ENCODE measurements at regions not wholly inside any gene's neighbourhood (a gene's known extent, or its start where the extent isn't known, plus 50 kb on each side); places are given as distances from the start of the nearest gene placed in this dataset.

GRCh38 chr4:148834804-148835631 lies 392.8 kb upstream of the NR3C2 start:
- ChIA-PET CTCF (no interaction called here), POLR2A (no interaction called here)
- no peak for TF ChIP-seq CTCF (IDR thresholded peaks at IDR 0.05; ENCODE audit: insufficient read depth, low read length, missing control alignments)
- no peak for DNase-seq (ENCODE audit: low read depth, low spot score)
- H3K4me3 ChIP-seq (ENCODE audit: low read depth, low read length): no peak overlapping the region

- CTCF ChIA-PET: no interaction called here
- POLR2A ChIA-PET: no interaction called here
- DNase-seq (ENCODE audit: low read depth, low spot score): peak; percentile 60
- H3K4me3 ChIP-seq (ENCODE audit: low read depth, low read length): no peak overlapping the region
- TF ChIP-seq CTCF (IDR thresholded peaks at IDR 0.05; ENCODE audit: insufficient read depth, low read length, missing control alignments): no peak
Observed at GRCh38 chr4:148831945-148832344, 389.7 kb upstream of the NR3C2 start.

- no peak overlapping the region for H3K4me3 ChIP-seq (ENCODE audit: low read depth, low read length)
- TF ChIP-seq CTCF (IDR thresholded peaks at IDR 0.05; ENCODE audit: insufficient read depth, low read length, missing control alignments): no peak
- ChIA-PET CTCF (no interaction called here), POLR2A (no interaction called here)
- no peak for DNase-seq (ENCODE audit: low read depth, low spot score)
Observed at GRCh38 chr4:148828291-148828690, 386.1 kb upstream of the NR3C2 start.

DNA sequence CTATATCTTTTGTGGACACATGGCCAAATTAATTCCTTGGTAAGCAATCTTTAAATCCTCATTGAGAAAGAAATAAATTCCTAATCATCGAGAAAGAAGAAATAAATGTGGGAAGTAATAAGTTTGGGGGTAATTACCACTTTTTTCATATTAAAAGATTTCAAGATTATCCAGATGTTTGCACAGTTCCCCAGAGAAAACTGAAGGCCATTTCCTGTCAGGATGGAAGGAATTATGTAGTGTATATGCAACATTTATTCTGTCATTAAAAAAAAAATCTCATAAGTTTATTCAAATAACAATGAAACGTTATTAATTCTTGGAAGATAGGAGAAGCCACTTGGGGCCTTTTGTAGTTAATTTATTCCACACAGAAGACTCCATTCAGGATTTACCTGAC lies 385.6 kb upstream of the NR3C2 start:
- ChIA-PET CTCF (no interaction called here), POLR2A (no interaction called here)
- DNase-seq (ENCODE audit: low read depth, low spot score): no peak
- no peak for TF ChIP-seq CTCF (IDR thresholded peaks at IDR 0.05; ENCODE audit: insufficient read depth, low read length, missing control alignments)
- no peak overlapping the region for H3K4me3 ChIP-seq (ENCODE audit: low read depth, low read length)

DNA sequence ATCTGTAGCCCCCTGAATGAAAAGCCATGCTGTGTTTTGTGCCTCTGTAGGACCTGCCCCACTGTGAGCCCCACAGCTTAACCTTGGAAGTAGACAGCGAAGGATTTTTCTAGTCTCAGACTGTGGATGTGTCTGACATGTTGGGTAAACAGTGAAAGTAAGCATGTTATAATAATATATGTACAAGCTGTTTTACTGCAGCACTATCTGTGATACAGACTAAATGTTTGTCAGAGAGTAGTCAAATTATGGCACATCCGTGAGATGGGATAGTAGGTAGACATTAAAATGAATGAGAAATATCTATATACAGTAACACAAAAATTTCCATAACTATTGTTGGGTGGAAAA lies 381.2 kb upstream of the NR3C2 start:
- CTCF ChIA-PET: no interaction called here

More for the DNA sequence above, 381.2 kb upstream of the NR3C2 start:
- H3K4me3 ChIP-seq (ENCODE audit: low read depth, low read length): no peak overlapping the region
- DNase-seq (ENCODE audit: low read depth, low spot score): no peak
- POLR2A ChIA-PET: no interaction called here
- TF ChIP-seq CTCF (IDR thresholded peaks at IDR 0.05; ENCODE audit: insufficient read depth, low read length, missing control alignments): no peak
